Upper lobe of right lung (tissue), 1 donor: ENCODE measurements at regions not wholly inside any gene's neighbourhood (a gene's known extent, or its start where the extent isn't known, plus 50 kb on each side); places are given as distances from the start of the nearest gene placed in this dataset.
"Not testable (repeated sequence)": the region's sequence is repeated elsewhere in the genome, so short reads cannot be mapped to it uniquely, and the experiment has no call there.

Experiments used
- ATAC-seq: fragments of 200-7000 bp; cut with Tn5 transposase; one replicate; pipeline ENCODE4 v1.9.1; 2020; ENCODE audit warnings: mild to moderate bottlenecking, moderate library complexity
- DNase-seq: peaks from one replicate; pipeline ENCODE4 v3.0.0-alpha.2; 2020
- H3K27ac ChIP-seq: fragments of 200-600 bp; one replicate; pipeline ENCODE4 v1.8.0; 2022
- H3K27me3 ChIP-seq: fragments of 200-600 bp; one replicate; pipeline ENCODE4 v1.8.0; 2022; ENCODE audit warnings: mild to moderate bottlenecking
- H3K36me3 ChIP-seq: fragments of 200-600 bp; one replicate; pipeline ENCODE4 v1.8.0; 2022
- H3K4me1 ChIP-seq: fragments of 200-600 bp; one replicate; pipeline ENCODE4 v1.8.0; 2022
- H3K4me3 ChIP-seq: fragments of 200-600 bp; one replicate; pipeline ENCODE4 v1.8.0; 2022; ENCODE audit warnings: mild to moderate bottlenecking
- H3K9me3 ChIP-seq: fragments of 200-600 bp; one replicate; pipeline ENCODE4 v1.8.0; 2022
- CTCF ChIP-seq: fragments of 200-600 bp; IDR thresholded peaks from one replicate; pipeline ENCODE4 v1.8.0; 2022; ENCODE audit warnings: antibody characterized with exemption
- intact Hi-C: fragments of 100-400 bp; cut with DNase I; formaldehyde crosslinking; loops from one replicate; pipeline ENCODE4 v1.11.0; 2022
- donor health status: DM: no; HTN: yes; CAD: no; lungs with severe emphysema.

- Histone ChIP-seq H3K4me3 (no peak overlapping the region), H3K27me3 (no peaks in the 10 kb centered on the region), H3K36me3 (no peaks in the 10 kb centered on the region), H3K9me3 (no peaks in the 10 kb centered on the region), H3K27ac (no peak overlapping the region), H3K4me1 (no peaks in the 10 kb centered on the region)
- no peak for ATAC-seq
- intact Hi-C loops, result no loop called here
- no peak for TF ChIP-seq CTCF
- no peak for DNase-seq
These were observed 504.8 kb upstream of the SLITRK5 start for GRCh38 chr13:87166348-87166747.

- no peaks in the 10 kb centered on the region for H3K27me3 ChIP-seq
- H3K9me3 ChIP-seq, result no peaks in the 10 kb centered on the region
- no peak for DNase-seq
- intact Hi-C loops, result no loop called here
- no peak overlapping the region for H3K27ac ChIP-seq
- H3K36me3 ChIP-seq, result no peaks in the 10 kb centered on the region
- H3K4me3 ChIP-seq, result no peak overlapping the region
- ATAC-seq, result peak; percentile 39
- no peak for TF ChIP-seq CTCF
- H3K4me1 ChIP-seq, result no peaks in the 10 kb centered on the region
These were observed 502.8 kb upstream of the SLITRK5 start for GRCh38 chr13:87168390-87168789.

- no peak overlapping the region for H3K27ac ChIP-seq
- no peaks in the 10 kb centered on the region for H3K9me3 ChIP-seq
- ATAC-seq, result no peak
- TF ChIP-seq CTCF, result no peak
- DNase-seq, result no peak
- H3K27me3 ChIP-seq, result no peaks in the 10 kb centered on the region
- intact Hi-C loops, result no loop called here
- H3K4me1 ChIP-seq, result no peaks in the 10 kb centered on the region
- no peaks in the 10 kb centered on the region for H3K36me3 ChIP-seq
- no peak overlapping the region for H3K4me3 ChIP-seq
These were observed 501.8 kb upstream of the SLITRK5 start for GRCh38 chr13:87169337-87169736.

- H3K4me3 ChIP-seq, result no peak overlapping the region
- ATAC-seq, result no peak
- no peaks in the 10 kb centered on the region for H3K36me3 ChIP-seq
- H3K4me1 ChIP-seq, result no peaks in the 10 kb centered on the region
- intact Hi-C loops, result no loop called here
- no peaks in the 10 kb centered on the region for H3K9me3 ChIP-seq
- TF ChIP-seq CTCF, result no peak
- no peaks in the 10 kb centered on the region for H3K27me3 ChIP-seq
- H3K27ac ChIP-seq, result no peak overlapping the region
- DNase-seq, result no peak
These were observed 498.9 kb upstream of the SLITRK5 start for GRCh38 chr13:87172166-87172835.

GRCh38 chr13:87185138-87185537, 486.0 kb upstream of the SLITRK5 start:
- intact Hi-C loops, H3K9me3 ChIP-seq, H3K27me3 ChIP-seq, H3K4me3 ChIP-seq, H3K4me1 ChIP-seq, H3K36me3 ChIP-seq, DNase-seq, ATAC-seq, H3K27ac ChIP-seq: not testable (repeated sequence)

GRCh38 chr13:87186647-87187046, 484.5 kb upstream of the SLITRK5 start:
- H3K9me3 ChIP-seq, H3K36me3 ChIP-seq, intact Hi-C loops, ATAC-seq, H3K4me3 ChIP-seq, H3K27ac ChIP-seq, H3K4me1 ChIP-seq, DNase-seq, H3K27me3 ChIP-seq: not testable (repeated sequence)

- H3K9me3 ChIP-seq, H3K4me3 ChIP-seq: not testable (repeated sequence)
These were observed 479.7 kb upstream of the SLITRK5 start for GRCh38 chr13:87191485-87191884.

More at GRCh38 chr13:87191485-87191884, 479.7 kb upstream of the SLITRK5 start:
- intact Hi-C loops, H3K27me3 ChIP-seq, DNase-seq, H3K27ac ChIP-seq, H3K36me3 ChIP-seq, H3K4me1 ChIP-seq, ATAC-seq: not testable (repeated sequence)
